NCI-H1436 treated with DMSO at 0.1 percent for 48 hours (cell line): ENCODE measurements at regions not wholly inside any gene's neighbourhood (a gene's known extent, or its start where the extent isn't known, plus 50 kb on each side); places are given as distances from the start of the nearest gene placed in this dataset.
"Not testable (repeated sequence)": the region's sequence is repeated elsewhere in the genome, so short reads cannot be mapped to it uniquely, and the experiment has no call there.

Source experiments
- DNase-seq: peaks from one replicate; lab custom pipeline; 2025; lab: John Stamatoyannopoulos, UW

- DNase-seq: no peak
These were observed 504.1 kb downstream of the RPL10L start for GRCh38 chr14:46147452-46147851.

DNA sequence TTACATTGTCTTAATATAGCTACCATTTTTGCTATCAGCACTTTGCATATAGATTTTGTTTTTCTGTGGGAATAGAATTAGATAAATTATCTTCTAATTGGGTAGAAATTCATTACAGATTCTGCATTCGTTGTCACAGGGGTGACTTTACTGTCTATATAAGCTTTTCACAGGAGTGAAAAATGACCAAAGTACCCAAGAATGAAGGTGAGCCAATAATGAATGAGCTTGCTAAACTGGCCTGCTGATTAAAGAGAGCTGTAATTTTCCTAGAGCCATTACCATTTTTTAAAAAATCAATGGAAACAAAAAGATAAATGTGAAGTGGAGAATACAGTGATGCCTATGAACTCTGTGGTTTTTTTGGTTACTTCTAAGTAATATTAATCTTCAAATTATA is 504.6 kb downstream of the RPL10L start:
- no peak for DNase-seq

GRCh38 chr14:46140445-46140844 is 511.1 kb downstream of the RPL10L start:
- no peak for DNase-seq

- no peak for DNase-seq
These were observed 511.9 kb downstream of the RPL10L start for GRCh38 chr14:46139649-46140048.

DNA sequence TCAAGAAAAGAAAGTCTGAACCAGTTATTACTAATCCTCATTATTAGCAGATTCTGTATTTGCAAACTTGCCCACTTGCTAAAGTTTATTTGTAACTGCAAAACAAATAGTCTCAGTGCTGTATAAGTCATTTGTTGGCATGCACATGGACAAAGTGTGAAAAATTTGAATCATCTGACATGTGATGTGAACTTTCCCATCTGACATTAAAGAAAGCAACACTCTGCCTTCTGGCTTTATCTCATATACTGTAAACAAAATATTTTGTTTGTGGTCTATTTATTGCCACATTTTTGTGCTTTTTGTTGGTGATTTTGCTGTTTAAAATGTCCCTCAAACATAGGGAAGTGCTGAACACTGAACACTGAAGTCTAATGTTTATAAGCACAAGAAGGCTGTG is 513.8 kb downstream of the RPL10L start:
- DNase-seq: no peak

DNA sequence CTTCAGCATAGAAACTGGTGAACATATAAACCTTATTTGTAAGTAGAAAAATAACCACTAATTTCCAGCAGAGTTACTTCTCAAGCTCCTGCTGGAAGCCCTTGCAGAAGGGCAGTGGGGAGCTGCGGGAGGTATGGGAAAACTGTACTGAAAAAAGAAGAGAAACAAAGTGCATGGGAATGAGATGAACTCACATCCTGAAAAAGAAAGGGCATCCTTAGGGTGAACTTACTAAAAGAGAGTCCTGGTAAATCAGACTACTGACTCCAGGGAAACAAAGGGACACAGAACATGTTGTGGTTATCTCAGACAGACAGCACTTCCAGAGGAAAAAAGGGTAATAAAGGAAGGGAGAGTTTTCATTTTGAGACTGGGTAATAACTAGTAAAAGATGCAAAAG is 515.1 kb downstream of the RPL10L start:
- DNase-seq: no peak

- DNase-seq: no peak
These were observed 543.4 kb downstream of the RPL10L start for GRCh38 chr14:46108228-46108627.

GRCh38 chr14:46100901-46101300 is 550.7 kb downstream of the RPL10L start:
- not testable (repeated sequence) for DNase-seq

GRCh38 chr14:46091819-46092218 is 559.8 kb downstream of the RPL10L start:
- no peak for DNase-seq

DNA sequence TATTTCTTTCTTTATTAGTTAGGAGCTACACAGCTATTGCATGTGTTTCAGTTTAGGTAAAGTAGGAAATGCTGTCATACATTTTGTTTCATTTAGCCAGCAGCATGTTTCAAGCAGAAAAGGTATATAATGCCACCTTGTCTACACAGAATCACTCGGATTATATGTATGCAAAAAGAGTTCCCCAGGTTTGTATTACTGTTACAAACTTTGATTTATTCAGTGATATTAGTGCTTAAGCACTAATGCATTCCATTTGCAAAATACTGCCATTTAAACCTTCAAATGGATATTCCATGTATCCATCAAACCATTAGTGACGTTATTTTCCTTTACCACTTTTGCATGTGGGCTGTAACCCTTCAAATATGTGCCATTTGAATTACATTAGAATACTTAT is 564.0 kb downstream of the RPL10L start:
- no peak for DNase-seq

- DNase-seq: no peak
These were observed 577.5 kb downstream of the RPL10L start for GRCh38 chr14:46074061-46074460.

GRCh38 chr14:46063872-46064271 is 587.7 kb downstream of the RPL10L start:
- DNase-seq: peak; percentile 32

DNA sequence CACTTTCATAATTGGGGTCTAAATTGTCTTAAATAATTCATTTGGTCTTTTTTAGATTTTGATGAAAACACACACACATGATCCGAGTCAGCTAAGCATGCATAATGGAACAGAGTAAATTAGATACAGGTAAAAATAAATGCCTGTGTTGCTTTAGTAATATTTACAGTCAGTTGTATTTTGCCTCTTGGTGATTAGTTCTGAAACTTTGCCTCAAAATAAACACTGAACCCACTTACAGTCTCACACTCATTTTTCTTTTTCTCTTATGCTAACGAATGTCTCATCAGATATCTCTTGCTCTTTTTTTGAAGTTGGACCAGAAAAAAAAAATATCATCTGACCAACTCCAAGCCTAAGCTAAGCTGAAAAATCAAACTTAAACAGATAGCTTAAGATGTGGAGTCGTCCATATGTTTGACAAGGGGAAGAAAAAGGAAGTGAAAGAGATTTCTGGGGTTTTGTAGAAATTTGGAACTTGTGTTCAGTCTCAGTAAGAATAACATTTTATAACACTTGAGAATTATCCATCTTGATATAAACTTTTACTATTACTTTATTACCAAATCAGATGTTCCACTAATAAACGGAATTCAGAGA is 592.5 kb downstream of the RPL10L start:
- no peak for DNase-seq

DNA sequence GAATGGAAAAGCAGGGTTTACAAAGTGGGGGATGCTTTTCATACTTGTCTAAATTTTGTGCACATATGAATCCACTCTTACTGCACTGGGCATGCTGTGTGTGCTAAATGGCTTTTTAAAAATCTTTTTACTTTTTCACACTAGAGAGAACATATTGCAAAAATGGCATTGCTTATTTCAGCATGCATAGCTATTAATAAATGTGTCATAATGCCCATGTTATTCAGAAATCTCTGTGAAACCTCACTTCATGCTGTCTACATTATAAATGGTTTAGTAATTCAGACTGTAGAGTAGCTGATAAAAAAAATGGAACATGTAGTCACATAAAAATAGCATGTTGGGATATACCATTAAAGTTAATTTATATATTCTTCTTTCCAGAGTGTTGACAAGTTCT is 593.8 kb downstream of the RPL10L start:
- no peak for DNase-seq

- DNase-seq: no peak
These were observed 597.1 kb downstream of the RPL10L start for GRCh38 chr14:46054526-46054925.

DNA sequence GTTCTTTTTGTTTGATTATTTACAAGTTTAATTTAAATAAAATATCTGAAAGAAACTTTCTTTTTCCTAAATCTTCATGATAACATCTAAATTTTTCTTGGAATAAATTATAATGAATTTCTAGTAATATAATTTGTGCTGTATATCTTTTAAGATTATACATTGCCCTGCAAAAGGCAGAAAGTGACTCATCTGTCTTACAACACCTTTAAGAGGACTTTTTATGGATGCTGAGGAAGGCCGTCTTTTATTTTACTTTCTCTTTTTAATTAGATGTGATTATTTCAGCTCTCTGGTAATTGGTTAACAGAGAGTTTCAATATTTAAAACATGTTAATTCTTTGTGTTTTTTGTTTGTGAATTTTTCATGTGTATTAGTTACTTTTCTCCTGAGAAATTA is 598.4 kb downstream of the RPL10L start:
- no peak for DNase-seq

DNA sequence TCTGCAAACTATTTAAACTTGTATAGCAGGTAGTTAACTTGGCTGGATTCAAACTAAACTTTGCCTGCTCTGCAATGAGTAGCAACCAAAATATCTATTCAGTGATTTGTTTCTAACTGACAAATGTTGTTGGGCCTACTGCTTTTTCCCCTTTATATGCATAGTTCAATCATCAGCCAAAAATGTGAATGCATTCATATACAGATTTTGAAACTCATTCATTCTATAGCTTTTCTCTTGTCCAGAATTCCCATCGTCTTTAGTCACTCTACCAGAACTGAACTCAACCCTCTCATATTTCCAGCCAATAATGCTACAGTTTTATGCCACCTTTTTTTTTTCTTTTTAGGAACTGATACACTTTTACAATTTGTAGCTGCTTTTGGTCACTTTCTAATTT is 599.8 kb downstream of the RPL10L start:
- DNase-seq: no peak

DNA sequence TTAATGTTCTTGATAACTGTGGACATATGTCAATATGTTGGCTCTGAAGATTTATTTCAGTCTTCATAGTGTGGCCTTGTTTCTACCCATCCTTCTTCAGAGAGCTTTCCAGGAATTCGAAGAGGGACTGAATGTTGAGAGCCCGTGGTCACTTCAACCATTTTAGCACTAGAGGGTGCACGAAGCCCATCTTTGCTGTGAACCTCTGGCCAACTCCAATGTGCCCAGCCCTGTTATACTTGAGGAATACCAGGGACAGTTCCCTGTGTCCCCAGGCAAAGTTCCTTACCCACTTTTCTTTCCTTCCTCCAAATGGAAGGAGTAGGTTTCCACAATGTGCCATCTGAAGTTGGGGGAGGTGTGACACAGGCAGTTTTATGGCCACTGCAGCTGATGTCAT is 603.5 kb downstream of the RPL10L start:
- no peak for DNase-seq

DNA sequence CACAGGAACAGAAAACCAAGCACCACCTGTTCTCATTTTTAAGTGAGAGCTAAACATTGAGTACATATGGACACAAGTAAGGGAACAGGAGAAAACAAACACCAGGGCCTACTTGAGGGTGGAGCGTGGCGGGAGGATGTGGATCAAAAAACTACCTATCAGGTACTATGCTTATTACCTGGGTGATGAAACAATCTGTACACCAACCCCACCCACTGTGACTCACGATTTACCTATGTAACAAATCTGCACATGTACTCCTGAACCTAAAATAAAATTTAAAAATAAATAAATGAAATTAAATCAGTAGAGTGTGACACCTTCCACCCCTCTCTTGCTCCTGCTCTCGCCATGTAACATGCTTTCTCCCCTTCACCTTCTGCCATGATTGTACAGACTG is 615.5 kb downstream of the RPL10L start:
- DNase-seq: no peak

DNA sequence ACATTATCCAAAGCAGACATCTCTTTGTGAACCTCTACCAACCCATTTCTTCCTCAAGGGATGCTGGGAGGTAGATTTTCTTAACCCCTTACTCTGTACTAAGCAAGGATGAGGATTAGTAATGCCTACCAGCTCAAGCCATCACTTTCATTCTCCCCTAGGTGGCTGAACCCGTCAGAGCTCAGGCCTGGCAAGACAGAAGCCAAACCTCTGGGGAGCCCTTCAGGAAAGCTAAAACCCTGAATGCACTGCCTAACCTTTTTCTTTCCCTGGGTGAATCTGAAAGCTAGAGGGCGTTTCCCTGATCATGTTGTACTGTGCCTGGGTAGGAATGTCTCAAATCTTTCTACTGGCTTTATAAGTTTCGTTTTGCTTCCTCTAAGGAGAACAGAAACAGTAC is 617.3 kb downstream of the RPL10L start:
- DNase-seq: no peak

DNA sequence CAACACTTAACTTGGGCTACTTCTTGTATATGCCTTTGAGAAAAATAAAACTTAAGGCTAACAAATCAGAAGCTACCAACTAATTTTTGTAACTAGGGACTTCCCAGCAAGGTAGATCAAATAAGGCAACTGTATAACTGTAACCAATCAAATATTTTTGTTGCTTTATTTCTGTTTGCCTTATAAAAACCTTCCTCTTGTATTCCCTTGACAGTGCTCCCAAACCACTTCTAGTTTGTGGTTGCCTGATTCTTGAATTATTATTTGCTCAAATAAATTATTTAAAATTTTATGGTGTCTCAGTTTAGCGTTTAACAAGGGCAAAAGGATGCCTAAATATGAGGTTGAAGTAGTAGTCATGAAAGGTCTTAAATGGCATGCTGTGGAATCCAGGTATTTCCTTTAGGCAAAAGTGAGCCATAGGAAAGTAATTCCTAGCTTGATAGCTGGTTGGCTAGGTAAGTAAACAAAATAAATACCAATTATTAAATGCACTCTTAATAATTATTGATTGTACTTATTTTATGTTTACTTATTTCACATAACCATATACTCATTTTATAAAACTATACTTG is 632.6 kb downstream of the RPL10L start:
- DNase-seq: no peak

DNA sequence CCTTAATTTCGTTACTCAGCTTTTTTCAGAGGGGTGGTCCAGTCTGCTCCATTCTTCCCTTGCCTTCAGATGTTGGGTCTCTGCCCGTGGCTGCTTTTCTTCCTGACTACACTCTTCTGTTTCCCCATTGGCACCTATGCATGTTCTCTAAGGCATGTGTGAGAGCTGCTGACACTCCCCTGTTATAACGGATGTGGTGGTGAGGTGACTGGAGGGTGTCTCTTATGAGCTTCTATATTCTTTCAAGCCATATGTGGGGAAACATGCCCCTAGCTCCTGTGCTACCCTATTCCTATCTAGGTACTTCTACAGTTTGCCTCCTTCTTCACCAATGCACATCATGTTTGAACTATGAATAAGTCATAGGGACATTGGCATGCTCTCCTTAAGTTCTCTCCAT is 643.2 kb downstream of the RPL10L start:
- DNase-seq: no peak

DNA sequence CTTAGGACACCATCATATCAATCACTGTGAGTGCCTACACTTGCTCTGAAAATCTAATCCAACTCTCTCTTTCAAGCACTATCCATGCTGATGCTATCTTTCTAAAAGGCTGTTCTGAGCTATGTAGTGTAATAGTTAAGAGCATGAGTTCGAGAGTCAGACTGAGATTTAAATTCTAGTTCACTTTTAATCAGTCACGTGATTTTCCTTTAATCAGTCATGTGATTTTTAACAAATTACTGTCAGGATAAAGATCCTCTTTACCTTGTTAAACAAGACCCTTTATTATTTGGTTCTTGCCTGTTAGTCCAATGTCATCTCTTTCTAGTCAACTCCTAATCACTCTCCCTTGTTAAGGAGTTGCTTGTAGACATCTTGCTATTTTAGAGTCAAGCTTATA is 653.0 kb downstream of the RPL10L start:
- DNase-seq: no peak

GRCh38 chr14:45990252-45990651 is 661.3 kb downstream of the RPL10L start:
- no peak for DNase-seq
